DOHH2 (cell line): ENCODE measurements at regions not wholly inside any gene's neighbourhood (a gene's known extent, or its start where the extent isn't known, plus 50 kb on each side); places are given as distances from the start of the nearest gene placed in this dataset.

Experiments used
- H3F3A ChIP-seq: fragments of 200-600 bp; sonication (generic), shearing (Covaris generic); 2 replicates; pipeline ENCODE4 v1.6.0; 2016; ENCODE audit warnings: antibody characterized with exemption, mild to moderate bottlenecking; ENCODE audit not compliant: control insufficient read depth, insufficient read depth
- H3K27ac ChIP-seq: fragments of 200-600 bp; sonication (generic); 2 replicates; pipeline ENCODE4 v1.5.1; 2014; ENCODE audit warnings: low read depth, mild to moderate bottlenecking, low read length, moderate library complexity
- H3K27me3 ChIP-seq: fragments of 200-600 bp; sonication (generic); 2 replicates; pipeline ENCODE4 v1.6.1; 2014; ENCODE audit warnings: mild to moderate bottlenecking, low read length, mixed read lengths; ENCODE audit not compliant: control insufficient read depth
- H3K36me3 ChIP-seq: fragments of 200-600 bp; sonication (generic); 2 replicates; pipeline ENCODE4 v1.6.1; 2014; ENCODE audit warnings: mild to moderate bottlenecking, low read length, moderate library complexity, mixed read lengths; ENCODE audit not compliant: control insufficient read depth
- H3K4me1 ChIP-seq: fragments of 200-600 bp; sonication (generic); 2 replicates; pipeline ENCODE4 v1.6.1; 2014; ENCODE audit warnings: mild to moderate bottlenecking, low read length, mixed read lengths; ENCODE audit not compliant: control insufficient read depth
- H3K4me2 ChIP-seq: fragments of 200-600 bp; sonication (generic); 2 replicates; pipeline ENCODE4 v1.6.0; 2014; ENCODE audit warnings: mild to moderate bottlenecking, low read length, moderate library complexity
- H3K4me3 ChIP-seq: fragments of 200-600 bp; sonication (generic); 2 replicates; pipeline ENCODE4 v1.5.1; 2014; ENCODE audit warnings: mild to moderate bottlenecking, low read length, mixed read lengths
- H3K79me2 ChIP-seq: fragments of 200-600 bp; sonication (generic); 2 replicates; pipeline ENCODE4 v1.6.1; 2014; ENCODE audit warnings: mild to moderate bottlenecking, low read length, mixed read lengths; ENCODE audit not compliant: control insufficient read depth
- H3K9me2 ChIP-seq: fragments of 200-600 bp; sonication (generic); replicated peaks from 2 replicates; pipeline ENCODE4 v1.6.1; 2014; ENCODE audit warnings: mild to moderate bottlenecking, low read length, mixed read lengths; ENCODE audit not compliant: control insufficient read depth
- H3K9me3 ChIP-seq: fragments of 200-600 bp; sonication (generic); 2 replicates; pipeline ENCODE4 v1.6.1; 2014; ENCODE audit warnings: antibody characterized with exemption, low read length, mixed read lengths; ENCODE audit not compliant: control insufficient read depth, insufficient read depth
- H4K20me1 ChIP-seq: fragments of 200-600 bp; sonication (generic); 2 replicates; pipeline ENCODE4 v1.6.0; 2014; ENCODE audit warnings: low read depth, mild to moderate bottlenecking, antibody characterized with exemption, low read length, moderate library complexity; ENCODE audit not compliant: control insufficient read depth, insufficient read depth
- CTCF ChIP-seq: fragments of 200-600 bp; sonication (generic); IDR thresholded peaks from one replicate; pipeline ENCODE4 v1.5.1; 2014; ENCODE audit warnings: antibody characterized with exemption, mild to moderate bottlenecking, low read depth, low read length; ENCODE audit not compliant: poor library complexity, severe bottlenecking
- EZH2phosphoT487 ChIP-seq: fragments of 200-600 bp; sonication (generic); IDR thresholded peaks from 2 replicates; pipeline ENCODE4 v1.6.1; 2017; ENCODE audit warnings: borderline replicate concordance, mild to moderate bottlenecking, antibody characterized with exemption, low read length, moderate library complexity, mixed read lengths

- Histone ChIP-seq H3K4me1 (no peaks in the 10 kb centered on the region), H3K36me3 (no peaks in the 10 kb centered on the region), H3K27me3 (no peaks in the 10 kb centered on the region), H4K20me1 (no peaks in the 10 kb centered on the region), H3F3A (no peaks in the 10 kb centered on the region), H3K4me2 (no peak overlapping the region), H3K9me3 (no peaks in the 10 kb centered on the region), H3K4me3 (no peak overlapping the region), H3K79me2 (no peaks in the 10 kb centered on the region), H3K9me2 (no peaks in the 10 kb centered on the region), H3K27ac (no peak overlapping the region)
- TF ChIP-seq CTCF = no peak
- no peak for TF ChIP-seq EZH2phosphoT487
Observed at GRCh38 chr13:86283031-86283430, 483.8 kb upstream of the SLITRK6 start.

GRCh38 chr13:86298725-86299124 lies 499.5 kb upstream of the SLITRK6 start:
- H3K9me3 ChIP-seq = no peaks in the 10 kb centered on the region

GRCh38 chr13:86299128-86299527 lies 499.9 kb upstream of the SLITRK6 start:
- H3K9me3 ChIP-seq = no peaks in the 10 kb centered on the region
- no peaks in the 10 kb centered on the region for H3K9me2 ChIP-seq
- no peak overlapping the region for H3K4me2 ChIP-seq
- no peaks in the 10 kb centered on the region for H3K36me3 ChIP-seq
- no peaks in the 10 kb centered on the region for H4K20me1 ChIP-seq
- no peak for TF ChIP-seq EZH2phosphoT487
- no peak for TF ChIP-seq CTCF
- no peaks in the 10 kb centered on the region for H3K79me2 ChIP-seq
- H3K27ac ChIP-seq = no peak overlapping the region
- no peaks in the 10 kb centered on the region for H3K27me3 ChIP-seq
- no peak overlapping the region for H3K4me3 ChIP-seq
- H3F3A ChIP-seq = no peaks in the 10 kb centered on the region
- no peaks in the 10 kb centered on the region for H3K4me1 ChIP-seq

More at GRCh38 chr13:86298725-86299124, 499.5 kb upstream of the SLITRK6 start:
- Histone ChIP-seq H3K36me3 (no peaks in the 10 kb centered on the region), H3F3A (no peaks in the 10 kb centered on the region), H3K4me3 (no peak overlapping the region), H4K20me1 (no peaks in the 10 kb centered on the region), H3K27me3 (no peaks in the 10 kb centered on the region), H3K79me2 (no peaks in the 10 kb centered on the region), H3K4me1 (no peaks in the 10 kb centered on the region), H3K27ac (no peak overlapping the region), H3K9me2 (no peaks in the 10 kb centered on the region), H3K4me2 (no peak overlapping the region)
- TF ChIP-seq EZH2phosphoT487 = no peak
- TF ChIP-seq CTCF = no peak

DNA sequence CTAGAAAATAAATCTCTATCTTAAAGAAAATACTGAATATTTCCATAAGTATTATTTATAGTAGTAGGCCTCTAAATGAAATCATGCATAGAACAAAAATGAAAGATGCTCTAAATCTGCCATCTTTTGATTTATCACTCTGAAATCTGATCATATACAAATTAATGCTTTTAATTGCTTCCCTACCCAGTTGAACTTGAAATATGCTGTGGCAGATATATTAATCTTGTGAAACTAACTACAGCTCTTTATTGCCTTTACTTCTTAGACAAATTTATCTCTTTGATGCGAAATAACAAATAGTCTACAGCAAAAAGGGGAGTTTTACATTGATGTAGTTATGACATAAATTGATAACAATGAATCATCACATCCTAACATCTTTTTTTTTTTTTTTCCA lies 510.7 kb upstream of the SLITRK6 start:
- H3K4me1 ChIP-seq = no peaks in the 10 kb centered on the region
- no peaks in the 10 kb centered on the region for H3K79me2 ChIP-seq
- no peak overlapping the region for H3K4me2 ChIP-seq
- no peak overlapping the region for H3K27ac ChIP-seq
- no peaks in the 10 kb centered on the region for H4K20me1 ChIP-seq
- peaks cover 5% of the 10 kb centered on the region; the same call in 1 of the 2 replicates for H3K9me3 ChIP-seq
- TF ChIP-seq EZH2phosphoT487 (no peak), CTCF (no peak)
- H3F3A ChIP-seq = no peaks in the 10 kb centered on the region
- no peaks in the 10 kb centered on the region for H3K36me3 ChIP-seq
- H3K9me2 ChIP-seq = no peaks in the 10 kb centered on the region
- no peaks in the 10 kb centered on the region for H3K27me3 ChIP-seq
- H3K4me3 ChIP-seq = no peak overlapping the region
